ENCODE measurements at regions not wholly inside any gene's neighbourhood (a gene's known extent, or its start where the extent isn't known, plus 50 kb on each side); places are given as distances from the start of the nearest gene placed in this dataset.

- no peak for TF ChIP-seq HMGXB3 (CRISPR knock-in tag; IDR thresholded peaks at IDR 0.05; ENCODE audit: borderline replicate concordance)
- TF ChIP-seq MATR3 (CRISPR knock-in tag; IDR thresholded peaks at IDR 0.05): no peak
- TF ChIP-seq CEBPB (IDR thresholded peaks at IDR 0.05; ENCODE audit: borderline replicate concordance, low read depth, low read length): no peak
Observed at GRCh38 chr5:169507051-169507450, 76.5 kb upstream of the SPDL1 start (continued).

GRCh38 chr5:169503886-169504285 lies 79.7 kb upstream of the SPDL1 start:
- Histone ChIP-seq H3K4me1 (ENCODE audit: insufficient read depth, low read length) (no peaks in the 10 kb centered on the region), H4K20me1 (ENCODE audit: insufficient read depth, low read length) (no peaks in the 10 kb centered on the region), H3K4me2 (ENCODE audit: low read depth, low read length) (no peak overlapping the region), H3K4me3 (replicated peaks in 1 of 3; ENCODE audit: insufficient read depth in 1 of 3, low read depth in 2 of 3, low read length in 3 of 3) (no peak overlapping the region), H3K79me2 (ENCODE audit: insufficient read depth, low read length) (no peaks in the 10 kb centered on the region), H2AFZ (ENCODE audit: low read length) (no peak overlapping the region), H3K27ac (ENCODE audit: extremely low read length, insufficient read depth, low read length) (no peak overlapping the region), H3K9ac (ENCODE audit: insufficient read depth, low read depth, low read length) (no peak overlapping the region), H3K27me3 (ENCODE audit: control insufficient read depth in 1 of 2, insufficient read depth in 2 of 2, low read length in 2 of 2) (no peaks in the 10 kb centered on the region), H3K36me3 (replicated peaks in 1 of 2; ENCODE audit: control insufficient read depth in 1 of 2, insufficient read depth in 2 of 2, low read length in 2 of 2) (no peaks in the 10 kb centered on the region), H3K9me3 (ENCODE audit: low read length) (no peaks in the 10 kb centered on the region)
- POLR2A ChIA-PET: no interaction called here
- CTCF ChIA-PET (ENCODE audit: low intra/inter-chr PET ratio, low total read pairs): no interaction called here
- TF ChIP-seq ZNF549 (CRISPR knock-in tag; IDR thresholded peaks at IDR 0.05) (no peak), DBP (CRISPR knock-in tag; IDR thresholded peaks at IDR 0.05; ENCODE audit: not compliant biosample characterization) (no peak)
- no peak for FAIRE-seq
- in situ Hi-C loops (cut with HindIII; ENCODE audit: extremely low pct_ligation_motif_present, low pct_unique_long_range_greater_than_20kb): no loop called here
- no peak for DNase-seq (ENCODE audit: low spot score)
- intact Hi-C loops (cut with micrococcal nuclease; ENCODE audit: unreplicated experiment): no loop called here
- no peak for ATAC-seq
- WGBS (ENCODE audit: low lambda C conversion rate): 0% methylated on average over 5 of the region's 5 CpGs
- BruUV-seq (replicated peaks): no TSS peak

Data from HepG2 (cell line).